Activated CD8-positive, alpha-beta memory T cell treated with anti-CD3 and anti-CD28 coated beads for 36 hours (primary cell): ENCODE measurements at regions not wholly inside any gene's neighbourhood (a gene's known extent, or its start where the extent isn't known, plus 50 kb on each side); places are given as distances from the start of the nearest gene placed in this dataset.
"Not testable (repeated sequence)": the region's sequence is repeated elsewhere in the genome, so short reads cannot be mapped to it uniquely, and the experiment has no call there.

ENCODE experiments used
- CTCF ChIA-PET: fragments of 350-600 bp; sonication (Branson Sonifier 250); formaldehyde crosslinking; loops from one replicate; lab custom pipeline; 2021; ENCODE audit warnings: antibody characterized with exemption; lab: Charles Lee
- POLR2A ChIA-PET: fragments of 350-600 bp; sonication (Branson Sonifier 250); formaldehyde crosslinking; loops from one replicate; lab custom pipeline; 2021; ENCODE audit warnings: antibody characterized with exemption; lab: Charles Lee

- ChIA-PET CTCF (no interaction called here), POLR2A (no interaction called here)
Observed at GRCh38 chr1:143718021-143718420, 253.8 kb downstream of the FAM72C start.

- POLR2A ChIA-PET: no interaction called here
- CTCF ChIA-PET: no interaction called here
Observed at GRCh38 chr1:143717434-143717833, 254.4 kb downstream of the FAM72C start.

GRCh38 chr1:143714913-143715312 lies 256.9 kb downstream of the FAM72C start:
- POLR2A ChIA-PET: not testable (repeated sequence)

GRCh38 chr1:143709606-143710259 lies 262.1 kb downstream of the FAM72C start:
- CTCF ChIA-PET, POLR2A ChIA-PET: not testable (repeated sequence)

More at GRCh38 chr1:143714913-143715312, 256.9 kb downstream of the FAM72C start:
- CTCF ChIA-PET: interaction anchor here (0.6 kb wide), 1 partner anchor 91 kb away, joined by 3 read pairs; no protein-coding TSS in a partner anchor

- POLR2A ChIA-PET, CTCF ChIA-PET: not testable (repeated sequence)
Observed at GRCh38 chr1:143702739-143703138, 269.0 kb downstream of the FAM72C start.

GRCh38 chr1:143699731-143700130 lies 272.1 kb downstream of the FAM72C start:
- POLR2A ChIA-PET: no interaction called here
- CTCF ChIA-PET: no interaction called here

GRCh38 chr1:143699115-143699514 lies 272.7 kb downstream of the FAM72C start:
- POLR2A ChIA-PET: no interaction called here
- CTCF ChIA-PET: no interaction called here

GRCh38 chr1:143698016-143698415 lies 273.8 kb downstream of the FAM72C start:
- ChIA-PET POLR2A (no interaction called here), CTCF (no interaction called here)

GRCh38 chr1:143694085-143694484 lies 277.7 kb downstream of the FAM72C start:
- ChIA-PET POLR2A (no interaction called here), CTCF (no interaction called here)

GRCh38 chr1:143691971-143692529 lies 279.7 kb downstream of the FAM72C start:
- POLR2A ChIA-PET: no interaction called here
- CTCF ChIA-PET: no interaction called here

- ChIA-PET POLR2A (no interaction called here), CTCF (no interaction called here)
Observed at GRCh38 chr1:143691400-143691891, 280.3 kb downstream of the FAM72C start.

GRCh38 chr1:143689781-143690180 lies 282.0 kb downstream of the FAM72C start:
- CTCF ChIA-PET: no interaction called here
- POLR2A ChIA-PET: no interaction called here

- POLR2A ChIA-PET: no interaction called here
- CTCF ChIA-PET: no interaction called here
Observed at GRCh38 chr1:143680304-143680703, 291.5 kb downstream of the FAM72C start.

GRCh38 chr1:143672983-143673382 lies 298.8 kb downstream of the FAM72C start:
- ChIA-PET POLR2A (no interaction called here), CTCF (no interaction called here)

- ChIA-PET CTCF (no interaction called here), POLR2A (no interaction called here)
Observed at GRCh38 chr1:143667730-143668129, 304.1 kb downstream of the FAM72C start.

GRCh38 chr1:143666851-143667250 lies 304.9 kb downstream of the FAM72C start:
- CTCF ChIA-PET: no interaction called here

GRCh38 chr1:143665606-143666005 lies 306.2 kb downstream of the FAM72C start:
- ChIA-PET CTCF (no interaction called here), POLR2A (no interaction called here)

More at GRCh38 chr1:143666851-143667250, 304.9 kb downstream of the FAM72C start:
- POLR2A ChIA-PET: no interaction called here

- CTCF ChIA-PET, POLR2A ChIA-PET: not testable (repeated sequence)
Observed at GRCh38 chr1:143663056-143663455, 308.7 kb downstream of the FAM72C start.

GRCh38 chr1:143661418-143662101 lies 310.2 kb downstream of the FAM72C start:
- ChIA-PET CTCF (no interaction called here), POLR2A (no interaction called here)

GRCh38 chr1:143660354-143660941 lies 311.3 kb downstream of the FAM72C start:
- POLR2A ChIA-PET: no interaction called here
- CTCF ChIA-PET: no interaction called here
